Thyroid gland (tissue), 4 donors: ENCODE measurements at regions not wholly inside any gene's neighbourhood (a gene's known extent, or its start where the extent isn't known, plus 50 kb on each side); places are given as distances from the start of the nearest gene placed in this dataset.
"Not testable (repeated sequence)": the region's sequence is repeated elsewhere in the genome, so short reads cannot be mapped to it uniquely, and the experiment has no call there.

Experiments used
- DNase-seq, 2 donors: peaks; one replicate each; pipeline ENCODE4 v3.0.0-alpha.2; 2019
- H3K27ac ChIP-seq, 3 donors: fragments of 200-600 bp; sonication (generic); 1 replicate in 2 of 3; 2 replicates in 1 of 3; pipeline ENCODE4 v1.5.1; 2016 to 2019; ENCODE audit warnings: mild to moderate bottlenecking in 1 of 3, moderate library complexity in 1 of 3
- H3K27me3 ChIP-seq: fragments of 200-600 bp; sonication (generic); one replicate; pipeline ENCODE4 v1.5.1; 2019
- H3K36me3 ChIP-seq, 2 donors: fragments of 200-600 bp; sonication (generic); one replicate each; pipeline ENCODE4 v1.5.1; 2016 to 2019
- H3K4me1 ChIP-seq, 2 donors: fragments of 200-600 bp; sonication (generic); one replicate each; pipeline ENCODE4 v1.5.1; 2017 to 2019
- H3K4me3 ChIP-seq, 3 donors: fragments of 200-600 bp; sonication (generic); replicated peaks in 1 of 3; 1 replicate in 2 of 3; 2 replicates in 1 of 3; pipeline ENCODE4 v1.5.1; 2016; ENCODE audit warnings: mild to moderate bottlenecking in 1 of 3
- H3K9me3 ChIP-seq: fragments of 200-600 bp; sonication (generic); one replicate; pipeline ENCODE4 v1.5.1; 2017
- POLR2A ChIP-seq, 2 donors: fragments of 450-650 bp; IDR thresholded peaks; one replicate each; pipeline ENCODE4 v1.6.1; 2017; ENCODE audit warnings: antibody characterized with exemption in 2 of 2, mild to moderate bottlenecking in 2 of 2, moderate library complexity in 1 of 2
- WGBS, 2 donors: methylation state at CpG; one replicate each; pipeline ENCODE4 v1.1.5; 2017; 5-methylcytosine and 5-hydroxymethylcytosine counted together
- intact Hi-C: fragments of 100-400 bp; cut with DNase I; formaldehyde crosslinking; loops from one replicate; pipeline ENCODE4 v1.15.1; 2023
- TF ChIP-seq, protein P1 (sequence below), 6 experiments: fragments of 200-600 bp in 3 of 6; fragments of 450-650 bp in 3 of 6; sonication (generic) in 3 of 6; IDR thresholded peaks; one replicate each; pipeline ENCODE4 v1.5.1; 2016 to 2019; ENCODE audit warnings: antibody characterized with exemption in 6 of 6, mild to moderate bottlenecking in 2 of 6, inconsistent platforms in 1 of 6, moderate library complexity in 1 of 6

DNA sequence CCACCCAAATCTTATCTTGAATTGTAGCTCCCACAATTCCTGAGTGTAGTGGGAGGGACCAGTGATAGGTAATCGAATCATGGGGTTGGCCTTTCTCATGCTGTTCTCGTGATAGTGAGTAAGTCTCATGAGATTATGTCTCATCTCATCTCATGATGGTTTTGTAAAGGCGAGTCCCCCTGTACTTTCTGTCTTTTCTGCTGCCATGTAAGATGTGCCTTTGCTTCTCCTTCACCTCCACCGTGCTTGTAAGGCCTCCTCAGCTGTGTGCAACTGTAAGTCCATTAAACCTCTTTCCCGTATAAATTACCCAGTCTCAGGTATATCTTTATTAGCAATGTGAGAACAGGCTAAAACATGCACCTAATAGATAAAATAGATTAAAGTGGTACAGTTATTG lies 756.4 kb upstream of the SLITRK5 start:
- no peak for TF ChIP-seq POLR2A (IDR thresholded peaks at IDR 0.05)
- TF ChIP-seq, protein P1, sequence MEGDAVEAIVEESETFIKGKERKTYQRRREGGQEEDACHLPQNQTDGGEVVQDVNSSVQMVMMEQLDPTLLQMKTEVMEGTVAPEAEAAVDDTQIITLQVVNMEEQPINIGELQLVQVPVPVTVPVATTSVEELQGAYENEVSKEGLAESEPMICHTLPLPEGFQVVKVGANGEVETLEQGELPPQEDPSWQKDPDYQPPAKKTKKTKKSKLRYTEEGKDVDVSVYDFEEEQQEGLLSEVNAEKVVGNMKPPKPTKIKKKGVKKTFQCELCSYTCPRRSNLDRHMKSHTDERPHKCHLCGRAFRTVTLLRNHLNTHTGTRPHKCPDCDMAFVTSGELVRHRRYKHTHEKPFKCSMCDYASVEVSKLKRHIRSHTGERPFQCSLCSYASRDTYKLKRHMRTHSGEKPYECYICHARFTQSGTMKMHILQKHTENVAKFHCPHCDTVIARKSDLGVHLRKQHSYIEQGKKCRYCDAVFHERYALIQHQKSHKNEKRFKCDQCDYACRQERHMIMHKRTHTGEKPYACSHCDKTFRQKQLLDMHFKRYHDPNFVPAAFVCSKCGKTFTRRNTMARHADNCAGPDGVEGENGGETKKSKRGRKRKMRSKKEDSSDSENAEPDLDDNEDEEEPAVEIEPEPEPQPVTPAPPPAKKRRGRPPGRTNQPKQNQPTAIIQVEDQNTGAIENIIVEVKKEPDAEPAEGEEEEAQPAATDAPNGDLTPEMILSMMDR (IDR thresholded peaks at IDR 0.05) = no peak
- 90 to 92% methylated on average over 5 of the region's 5 CpGs for WGBS, 2 donors
- intact Hi-C loops = no loop called here

DNA sequence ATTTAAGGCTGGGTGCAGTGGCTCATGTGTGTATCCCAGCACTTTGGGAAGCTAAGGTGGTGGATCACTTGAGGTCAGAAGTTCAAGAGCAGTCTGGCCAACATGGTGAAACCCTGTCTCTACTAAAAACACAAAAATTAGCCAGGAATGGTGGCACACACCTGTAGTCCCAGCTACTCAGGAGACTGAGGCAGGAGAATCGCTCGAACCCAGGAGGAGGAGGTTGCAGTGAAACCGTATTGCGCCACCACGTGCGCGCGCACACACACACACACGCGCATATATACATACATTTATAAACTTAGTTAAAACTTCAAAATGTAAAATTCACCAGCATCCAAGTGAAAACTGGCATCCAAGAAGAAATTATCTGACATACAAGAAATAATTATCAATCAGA lies 753.7 kb upstream of the SLITRK5 start:
- H3K4me1 ChIP-seq, H3K36me3 ChIP-seq, H3K4me3 ChIP-seq, DNase-seq, H3K27ac ChIP-seq, H3K9me3 ChIP-seq, intact Hi-C loops, H3K27me3 ChIP-seq: not testable (repeated sequence)
- 96 to 99% methylated on average over 10 of the region's 10 CpGs for WGBS, 2 donors

More for the DNA sequence above, 756.4 kb upstream of the SLITRK5 start:
- no peaks in the 10 kb centered on the region for H3K9me3 ChIP-seq
- no peaks in the 10 kb centered on the region for H3K4me1 ChIP-seq
- H3K36me3 ChIP-seq = no peaks in the 10 kb centered on the region
- no peaks in the 10 kb centered on the region for H3K27me3 ChIP-seq
- DNase-seq = no peak
- H3K4me3 ChIP-seq = no peak overlapping the region
- no peak overlapping the region for H3K27ac ChIP-seq

DNA sequence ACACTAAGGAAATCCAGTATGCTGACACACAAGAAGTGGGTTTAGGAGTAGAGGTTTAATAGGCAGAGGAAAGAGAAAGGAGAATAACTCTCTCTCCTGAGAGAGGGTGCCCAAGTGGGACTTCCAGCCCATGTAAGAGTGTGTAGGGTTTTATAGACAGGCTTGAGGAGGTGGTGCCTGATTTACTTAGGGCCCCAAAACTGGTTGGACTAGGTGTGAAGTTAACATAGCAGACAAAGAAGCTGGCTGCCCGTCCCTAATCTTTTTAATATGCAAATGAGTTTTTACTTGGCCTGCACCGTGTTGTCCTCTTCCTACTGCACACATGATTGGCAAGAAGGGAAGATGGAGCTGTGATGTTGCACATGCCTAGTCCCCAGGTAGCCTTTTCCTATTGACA lies 752.5 kb upstream of the SLITRK5 start:
- H3K27me3 ChIP-seq = no peaks in the 10 kb centered on the region
- no peaks in the 10 kb centered on the region for H3K4me1 ChIP-seq
- H3K4me3 ChIP-seq = no peak overlapping the region
- no peaks in the 10 kb centered on the region for H3K36me3 ChIP-seq
- WGBS, 2 donors = 39 to 42% methylated on average over 2 of the region's 2 CpGs
- no peak for DNase-seq
- intact Hi-C loops = no loop called here
- TF ChIP-seq, protein P1 (IDR thresholded peaks at IDR 0.05) = no peak
- TF ChIP-seq POLR2A (IDR thresholded peaks at IDR 0.05) = no peak
- H3K9me3 ChIP-seq = no peaks in the 10 kb centered on the region
- H3K27ac ChIP-seq = no peak overlapping the region

DNA sequence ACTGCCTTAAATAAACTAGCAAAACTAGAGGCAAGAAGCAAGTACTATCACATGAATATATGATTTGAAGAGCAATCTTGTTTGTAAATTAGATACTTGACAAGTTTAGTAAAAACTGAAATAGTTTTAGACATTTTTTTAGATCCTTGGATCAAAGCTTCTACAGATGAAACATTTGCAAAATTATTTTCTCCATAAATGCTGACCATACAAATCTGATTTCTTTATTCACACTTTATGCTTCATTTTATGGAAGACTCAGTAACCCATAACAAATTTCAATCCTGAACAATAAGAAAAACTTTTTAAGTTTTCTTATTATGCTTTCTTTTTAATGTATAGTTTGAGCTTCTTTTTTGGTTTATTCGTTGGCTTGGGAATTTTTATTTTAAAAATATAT lies 750.2 kb upstream of the SLITRK5 start:
- intact Hi-C loops = no loop called here
- TF ChIP-seq POLR2A (IDR thresholded peaks at IDR 0.05) = no peak
- TF ChIP-seq, protein P1 (IDR thresholded peaks at IDR 0.05) = no peak
- WGBS, 2 donors = 80 to 87% methylated on average over 1 of the region's 1 CpG
- no peak for DNase-seq
- Histone ChIP-seq H3K36me3 (no peaks in the 10 kb centered on the region), H3K4me3 (no peak overlapping the region), H3K9me3 (no peaks in the 10 kb centered on the region), H3K4me1 (no peaks in the 10 kb centered on the region), H3K27ac (no peak overlapping the region), H3K27me3 (no peaks in the 10 kb centered on the region)

DNA sequence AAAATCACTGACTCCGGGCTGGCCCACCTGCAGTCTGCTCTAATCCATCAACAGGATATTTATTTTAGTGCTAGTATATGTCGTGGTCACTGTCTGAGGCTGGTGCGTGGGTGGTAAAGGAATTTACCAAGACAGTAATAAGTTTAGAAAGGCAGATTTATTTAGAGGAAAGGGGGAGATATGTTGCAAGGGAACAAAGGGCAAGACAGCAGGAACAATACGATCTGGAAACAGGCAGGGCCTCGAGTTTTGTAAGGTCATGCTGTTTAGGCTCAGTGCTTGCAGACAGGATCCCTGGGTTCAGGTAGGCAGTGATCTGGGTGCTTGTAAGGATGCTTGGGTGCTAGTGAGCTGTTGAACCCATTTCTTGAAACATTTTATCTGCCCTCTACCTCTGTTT lies 748.2 kb upstream of the SLITRK5 start:
- no peaks in the 10 kb centered on the region for H3K9me3 ChIP-seq
- TF ChIP-seq, protein P1 (IDR thresholded peaks at IDR 0.05) = no peak
- no peak for TF ChIP-seq POLR2A (IDR thresholded peaks at IDR 0.05)
- no peaks in the 10 kb centered on the region for H3K36me3 ChIP-seq
- no peaks in the 10 kb centered on the region for H3K4me1 ChIP-seq
- WGBS, 2 donors = 64 to 71% methylated on average over 5 of the region's 5 CpGs
- intact Hi-C loops = no loop called here
- no peaks in the 10 kb centered on the region for H3K27me3 ChIP-seq
- no peak overlapping the region for H3K4me3 ChIP-seq
- H3K27ac ChIP-seq = no peak overlapping the region
- no peak for DNase-seq

DNA sequence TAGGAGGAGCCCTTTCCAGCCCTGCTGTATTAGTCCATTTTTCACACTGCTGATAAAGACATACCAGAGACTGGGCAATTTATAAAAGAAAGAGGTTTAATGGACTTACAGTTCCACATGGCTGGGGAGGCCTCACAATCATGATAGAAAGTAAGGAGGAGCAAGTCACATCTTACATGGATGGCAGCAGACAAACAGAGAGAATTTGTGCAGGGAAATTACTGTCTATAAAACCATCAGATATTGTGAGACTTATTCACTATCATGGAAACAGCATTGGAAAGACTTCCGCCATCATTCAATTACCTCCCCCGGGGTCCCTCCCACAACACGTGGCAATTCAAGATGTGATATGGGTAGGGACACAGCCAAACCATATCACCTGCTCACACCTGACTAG lies 744.3 kb upstream of the SLITRK5 start:
- H3K4me3 ChIP-seq, intact Hi-C loops, H3K36me3 ChIP-seq, H3K27ac ChIP-seq, DNase-seq, H3K27me3 ChIP-seq, H3K4me1 ChIP-seq, H3K9me3 ChIP-seq: not testable (repeated sequence)
- WGBS, 2 donors = 93 to 94% methylated on average over 3 of the region's 3 CpGs
